IPS DF 19.7 (cell line): ENCODE measurements at regions not wholly inside any gene's neighbourhood (a gene's known extent, or its start where the extent isn't known, plus 50 kb on each side); places are given as distances from the start of the nearest gene placed in this dataset.

ENCODE experiments used
- DNase-seq: peaks from one replicate; pipeline ENCODE4 v3.0.0-alpha.2; 2013; ENCODE audit warnings: low read depth, low spot score

GRCh38 chr1:36721261-36721660 is 238.5 kb upstream of the CSF3R start:
- DNase-seq = no peak

GRCh38 chr1:36717431-36717830 is 234.7 kb upstream of the CSF3R start:
- no peak for DNase-seq

- DNase-seq = no peak
Observed at GRCh38 chr1:36715797-36716196, 233.1 kb upstream of the CSF3R start.

- DNase-seq = no peak
Observed at GRCh38 chr1:36714301-36714700, 231.6 kb upstream of the CSF3R start.

GRCh38 chr1:36711480-36711879 is 228.8 kb upstream of the CSF3R start:
- DNase-seq = no peak

GRCh38 chr1:36710951-36711350 is 228.2 kb upstream of the CSF3R start:
- no peak for DNase-seq

GRCh38 chr1:36709869-36710481 is 227.3 kb upstream of the CSF3R start:
- DNase-seq = no peak

- DNase-seq = no peak
Observed at GRCh38 chr1:36708587-36708986, 225.9 kb upstream of the CSF3R start.

GRCh38 chr1:36707221-36707620 is 224.5 kb upstream of the CSF3R start:
- DNase-seq = no peak

GRCh38 chr1:36706416-36706815 is 223.7 kb upstream of the CSF3R start:
- DNase-seq = no peak

- DNase-seq = no peak
Observed at GRCh38 chr1:36705629-36706028, 222.9 kb upstream of the CSF3R start.

GRCh38 chr1:36703526-36704208 is 221.0 kb upstream of the CSF3R start:
- DNase-seq = peak; percentile 52

- DNase-seq = no peak
Observed at GRCh38 chr1:36702963-36703362, 220.2 kb upstream of the CSF3R start.

- no peak for DNase-seq
Observed at GRCh38 chr1:36699113-36699911, 216.6 kb upstream of the CSF3R start.

GRCh38 chr1:36697836-36698605 is 215.3 kb upstream of the CSF3R start:
- DNase-seq = no peak

- no peak for DNase-seq
Observed at GRCh38 chr1:36696261-36696940, 213.7 kb upstream of the CSF3R start.

GRCh38 chr1:36693603-36694002 is 210.9 kb upstream of the CSF3R start:
- DNase-seq = no peak

- DNase-seq = no peak
Observed at GRCh38 chr1:36693161-36693525, 210.4 kb upstream of the CSF3R start.

GRCh38 chr1:36692465-36693160 is 209.9 kb upstream of the CSF3R start:
- DNase-seq = no peak

GRCh38 chr1:36691374-36691773 is 208.7 kb upstream of the CSF3R start:
- no peak for DNase-seq

GRCh38 chr1:36689992-36690391 is 207.3 kb upstream of the CSF3R start:
- DNase-seq = no peak
